ENCODE measurements at regions not wholly inside any gene's neighbourhood (a gene's known extent, or its start where the extent isn't known, plus 50 kb on each side); places are given as distances from the start of the nearest gene placed in this dataset.

GRCh38 chr6:166738386-166739116 lies 111.5 kb upstream of the RPS6KA2 start:
- DNase-seq (ENCODE audit: low read depth in 4 of 4, low spot score in 3 of 4) = no peak

DNA sequence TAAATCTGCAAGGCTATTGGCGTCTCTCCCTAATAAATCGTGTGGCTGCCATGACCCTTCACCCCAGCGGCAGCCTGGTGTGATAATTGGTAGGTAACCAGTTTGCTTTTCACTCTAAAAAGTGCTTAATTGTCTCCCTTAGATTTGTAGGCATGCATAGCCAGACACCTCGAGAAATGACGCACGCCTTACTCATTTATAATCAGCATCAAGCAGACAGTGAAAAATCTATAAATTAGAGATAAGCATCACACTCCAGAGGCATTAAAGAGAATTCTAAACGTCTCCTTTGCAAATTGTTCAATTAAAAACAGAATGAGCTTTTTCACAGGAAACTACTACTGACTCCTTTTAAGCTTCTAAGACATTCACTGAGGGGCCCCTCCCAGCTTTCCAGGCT lies 110.2 kb upstream of the RPS6KA2 start:
- no peak for DNase-seq (ENCODE audit: low read depth in 4 of 4, low spot score in 3 of 4)

- no peak for DNase-seq (ENCODE audit: low read depth in 4 of 4, low spot score in 3 of 4)
Measured at GRCh38 chr6:166736634-166737033, 109.6 kb upstream of the RPS6KA2 start.

DNA sequence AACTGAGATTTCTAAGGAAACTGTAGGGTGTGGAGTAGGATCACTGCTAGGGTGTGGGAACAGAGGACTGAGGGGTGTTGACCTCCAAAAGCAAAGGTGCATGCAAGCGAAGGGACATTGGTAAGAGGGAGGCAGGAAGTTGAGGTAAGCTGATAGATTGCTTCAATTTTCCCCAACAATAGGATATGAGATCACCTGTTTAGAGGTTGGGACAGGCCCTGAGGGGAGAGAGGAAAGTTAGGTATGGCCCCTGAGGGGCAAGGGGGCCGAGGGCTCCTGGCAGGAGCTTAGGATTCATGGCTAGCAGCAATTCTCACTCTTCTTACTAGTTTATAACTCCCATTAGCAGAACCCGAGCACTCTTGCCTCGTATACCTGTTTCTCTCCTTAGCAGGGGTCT lies 106.8 kb upstream of the RPS6KA2 start:
- no peak for DNase-seq (ENCODE audit: low read depth in 4 of 4, low spot score in 3 of 4)

DNA sequence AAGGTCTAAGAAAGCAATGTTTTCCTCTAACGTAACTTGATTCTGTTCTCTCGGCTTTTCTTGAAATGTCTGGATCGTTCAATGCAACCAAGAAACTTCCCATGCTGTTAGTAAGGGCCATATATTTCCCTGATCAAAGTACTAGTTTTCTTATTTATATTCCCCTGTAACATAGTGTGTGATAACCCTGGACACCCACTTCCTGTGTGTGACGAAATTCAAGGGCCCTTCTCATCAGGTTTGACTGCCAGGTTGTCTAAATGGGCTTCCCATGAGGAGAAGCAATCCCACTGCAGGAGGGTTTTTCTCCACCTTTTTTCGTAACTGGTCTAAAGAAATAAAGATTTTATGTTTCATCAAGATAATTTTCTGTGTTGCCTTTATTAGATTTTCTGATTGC lies 102.6 kb upstream of the RPS6KA2 start:
- no peak for DNase-seq (ENCODE audit: low read depth in 4 of 4, low spot score in 3 of 4)

GRCh38 chr6:166728884-166729530 lies 102.0 kb upstream of the RPS6KA2 start:
- no peak for DNase-seq (ENCODE audit: low read depth in 4 of 4, low spot score in 3 of 4)

GRCh38 chr6:166726201-166726600 lies 99.2 kb upstream of the RPS6KA2 start:
- no peak for DNase-seq (ENCODE audit: low read depth in 4 of 4, low spot score in 3 of 4)

DNA sequence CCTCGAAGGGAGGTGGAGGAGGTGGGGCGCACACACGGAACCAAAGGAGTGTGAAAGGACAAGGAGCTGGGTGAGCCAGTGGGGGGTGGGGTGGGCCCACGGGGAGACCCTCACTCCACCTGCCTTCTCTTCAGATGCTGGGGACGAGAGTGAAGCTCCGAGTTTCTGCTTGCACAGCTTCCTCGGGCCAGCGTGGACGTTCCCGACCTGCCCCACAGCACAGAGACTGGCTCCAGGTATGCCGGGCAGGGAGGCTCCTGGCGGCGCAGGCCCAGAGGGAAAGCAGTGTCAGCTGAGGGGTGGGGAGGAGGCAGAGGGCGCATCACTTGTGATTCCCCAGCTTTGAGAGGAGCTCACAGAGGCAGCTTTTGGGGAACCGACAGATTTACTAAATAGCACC lies 98.5 kb upstream of the RPS6KA2 start:
- DNase-seq (ENCODE audit: low read depth in 4 of 4, low spot score in 3 of 4) = no peak

GRCh38 chr6:166724576-166724975 lies 97.5 kb upstream of the RPS6KA2 start:
- no peak for DNase-seq (ENCODE audit: low read depth in 4 of 4, low spot score in 3 of 4)

DNA sequence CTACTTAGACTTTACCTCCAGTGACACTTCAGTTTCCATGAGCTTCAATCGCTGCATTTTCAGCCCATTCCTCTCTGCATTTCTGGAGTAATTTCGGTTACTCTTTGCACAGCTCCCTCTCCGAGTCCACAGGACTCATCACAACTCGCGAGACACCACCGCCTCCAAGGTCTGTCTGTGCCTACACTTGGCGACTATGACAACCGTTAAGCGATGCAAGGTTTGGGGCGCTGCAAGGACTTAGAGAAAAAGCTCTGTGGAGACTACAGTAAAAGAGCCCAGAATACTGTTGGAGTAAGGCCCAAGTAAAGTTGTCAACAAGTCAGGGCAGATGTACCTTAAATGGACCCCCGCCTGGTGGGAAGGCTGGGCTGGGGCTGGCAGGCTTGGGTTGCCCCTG lies 95.7 kb upstream of the RPS6KA2 start:
- DNase-seq (ENCODE audit: low read depth in 4 of 4, low spot score in 3 of 4) = no peak

- no peak for DNase-seq (ENCODE audit: low read depth in 4 of 4, low spot score in 3 of 4)
Measured at GRCh38 chr6:166721576-166721975, 94.5 kb upstream of the RPS6KA2 start.

DNA sequence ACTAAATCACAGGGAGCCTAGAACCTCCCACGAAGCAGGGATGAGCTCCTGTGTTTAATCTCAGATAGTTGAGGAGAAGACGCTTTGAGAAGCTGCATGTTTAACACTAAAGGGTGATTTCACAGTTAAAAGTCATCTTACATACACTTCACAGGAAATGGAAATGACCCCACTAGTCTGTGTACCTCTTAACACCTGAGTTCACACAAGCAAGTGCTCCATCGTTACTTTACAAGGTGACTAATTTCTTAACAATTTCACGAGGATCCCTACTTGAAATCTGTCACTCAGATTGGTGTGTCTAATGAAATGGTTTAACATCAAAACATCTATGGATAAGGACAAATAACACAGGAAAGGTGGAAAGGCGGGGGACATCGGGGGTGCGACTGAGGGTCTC lies 93.8 kb upstream of the RPS6KA2 start:
- no peak for DNase-seq (ENCODE audit: low read depth in 4 of 4, low spot score in 3 of 4)

- no peak for DNase-seq (ENCODE audit: low read depth in 4 of 4, low spot score in 3 of 4)
Measured at GRCh38 chr6:166719019-166719418, 92.0 kb upstream of the RPS6KA2 start.

GRCh38 chr6:166718516-166718915 lies 91.5 kb upstream of the RPS6KA2 start:
- DNase-seq (ENCODE audit: low read depth in 4 of 4, low spot score in 3 of 4) = no peak

- no peak for DNase-seq (ENCODE audit: low read depth in 4 of 4, low spot score in 3 of 4)
Measured at GRCh38 chr6:166716910-166717617, 90.0 kb upstream of the RPS6KA2 start.

- DNase-seq (ENCODE audit: low read depth in 4 of 4, low spot score in 3 of 4) = peak in 2 of 4 donors; percentile 38 to 50
Measured at GRCh38 chr6:166715992-166716391, 88.9 kb upstream of the RPS6KA2 start.

DNA sequence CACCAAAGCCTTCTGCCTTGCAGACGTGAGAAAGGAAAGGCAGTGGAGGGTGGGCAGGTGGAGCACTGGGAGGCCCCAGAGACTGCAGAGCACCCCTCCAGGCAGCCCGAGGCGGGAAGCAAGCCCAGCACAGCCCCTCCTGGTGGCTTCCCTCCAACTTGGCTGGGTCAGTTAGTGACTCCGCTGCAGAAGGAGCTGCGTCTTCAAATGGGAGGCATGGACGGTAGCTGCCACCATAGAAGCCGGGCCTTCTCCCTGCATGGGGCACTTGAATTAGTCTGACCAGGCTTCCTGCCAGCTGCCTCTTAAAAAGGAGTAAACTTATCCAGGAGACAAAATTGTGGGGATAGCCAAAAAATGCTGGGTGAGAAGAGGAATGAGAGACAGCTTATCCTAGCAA lies 88.0 kb upstream of the RPS6KA2 start:
- DNase-seq (ENCODE audit: low read depth in 4 of 4, low spot score in 3 of 4) = no peak

GRCh38 chr6:166714581-166714980 lies 87.5 kb upstream of the RPS6KA2 start:
- no peak for DNase-seq (ENCODE audit: low read depth in 4 of 4, low spot score in 3 of 4)

DNA sequence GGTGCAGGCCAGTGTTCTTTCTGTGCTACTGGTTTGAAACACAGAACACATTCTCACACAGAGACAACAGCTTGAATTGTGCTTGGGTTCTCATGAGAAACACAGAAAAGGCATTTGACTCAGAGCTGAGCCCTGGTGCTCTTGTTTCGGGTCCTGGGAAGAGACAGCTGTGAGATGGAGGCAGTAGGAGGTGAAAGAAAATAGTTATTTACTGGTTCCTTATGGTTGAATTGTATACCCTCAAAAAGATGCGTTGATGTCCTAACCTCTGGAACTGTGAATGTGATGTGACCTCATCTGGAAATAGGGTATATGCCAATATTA lies 87.1 kb upstream of the RPS6KA2 start:
- no peak for DNase-seq (ENCODE audit: low read depth in 4 of 4, low spot score in 3 of 4)

GRCh38 chr6:166713434-166714186 lies 86.6 kb upstream of the RPS6KA2 start:
- DNase-seq (ENCODE audit: low read depth in 4 of 4, low spot score in 3 of 4) = peak in 2 of 4 donors; percentile 33 to 37
